ENCODE measurements at regions not wholly inside any gene's neighbourhood (a gene's known extent, or its start where the extent isn't known, plus 50 kb on each side); places are given as distances from the start of the nearest gene placed in this dataset.
"Not testable (repeated sequence)": the region's sequence is repeated elsewhere in the genome, so short reads cannot be mapped to it uniquely, and the experiment has no call there.

- no peak for DNase-seq (ENCODE audit: low spot score)
Observed at GRCh38 chr7:153524070-153524601, 528.1 kb upstream of the DPP6 start.

DNA sequence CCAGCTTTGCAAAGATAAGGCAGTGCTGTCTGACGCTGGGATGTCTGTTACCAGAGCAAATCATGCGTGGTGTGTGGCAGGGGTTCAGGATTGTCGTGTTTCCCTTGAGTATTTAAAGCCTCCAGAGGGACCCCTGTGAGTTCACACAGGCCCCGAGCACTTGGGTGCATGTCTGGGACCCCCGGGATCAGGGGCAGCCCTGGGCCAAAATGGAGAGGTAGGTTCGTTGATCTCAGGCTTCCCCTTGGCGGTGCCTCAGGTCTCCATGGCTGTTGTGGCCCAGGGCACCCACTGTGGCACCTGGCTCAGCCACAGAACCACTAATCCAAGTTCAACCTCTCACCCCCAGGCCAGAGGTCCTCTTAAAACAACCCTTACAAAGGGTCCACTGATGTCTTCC lies 523.1 kb upstream of the DPP6 start:
- no peak for DNase-seq (ENCODE audit: low spot score)

GRCh38 chr7:153529651-153530165 lies 522.5 kb upstream of the DPP6 start:
- DNase-seq (ENCODE audit: low spot score) = no peak

- no peak for DNase-seq (ENCODE audit: low spot score)
Observed at GRCh38 chr7:153530441-153530840, 521.8 kb upstream of the DPP6 start.

GRCh38 chr7:153532326-153532725 lies 519.9 kb upstream of the DPP6 start:
- DNase-seq (ENCODE audit: low spot score) = no peak

- DNase-seq (ENCODE audit: low spot score) = no peak
Observed at GRCh38 chr7:153537271-153537670, 514.9 kb upstream of the DPP6 start.

- no peak for DNase-seq (ENCODE audit: low spot score)
Observed at GRCh38 chr7:153541903-153542302, 510.3 kb upstream of the DPP6 start.

GRCh38 chr7:153543232-153543631 lies 509.0 kb upstream of the DPP6 start:
- no peak for DNase-seq (ENCODE audit: low spot score)

GRCh38 chr7:153550173-153550572 lies 502.0 kb upstream of the DPP6 start:
- DNase-seq (ENCODE audit: low spot score) = no peak

DNA sequence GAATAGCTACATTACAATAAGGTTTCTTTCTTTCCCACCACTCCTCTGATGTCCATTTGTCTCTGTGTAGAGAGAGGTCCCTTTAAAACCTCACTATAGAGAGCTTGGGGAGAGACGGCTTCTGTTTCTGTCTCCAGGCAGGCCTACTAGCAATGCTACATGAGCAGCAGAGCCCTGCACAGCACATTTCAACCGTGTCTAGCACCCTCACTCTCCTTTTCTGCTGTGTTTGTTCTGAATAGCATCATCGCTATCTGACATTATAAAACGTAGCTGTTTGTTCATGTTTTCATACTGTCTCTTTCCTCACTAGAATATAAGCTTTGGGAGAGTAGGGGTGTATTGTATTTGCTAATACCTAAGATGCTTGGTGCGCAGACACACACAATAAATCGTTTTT lies 487.8 kb upstream of the DPP6 start:
- no peak for DNase-seq (ENCODE audit: low spot score)

GRCh38 chr7:153566324-153566723 lies 485.9 kb upstream of the DPP6 start:
- DNase-seq (ENCODE audit: low spot score) = no peak

GRCh38 chr7:153567426-153567825 lies 484.8 kb upstream of the DPP6 start:
- no peak for DNase-seq (ENCODE audit: low spot score)

GRCh38 chr7:153569520-153569919 lies 482.7 kb upstream of the DPP6 start:
- DNase-seq (ENCODE audit: low spot score) = not testable (repeated sequence)

GRCh38 chr7:153576096-153576495 lies 476.1 kb upstream of the DPP6 start:
- DNase-seq (ENCODE audit: low spot score) = no peak

- DNase-seq (ENCODE audit: low spot score) = no peak
Observed at GRCh38 chr7:153581419-153581818, 470.8 kb upstream of the DPP6 start.

DNA sequence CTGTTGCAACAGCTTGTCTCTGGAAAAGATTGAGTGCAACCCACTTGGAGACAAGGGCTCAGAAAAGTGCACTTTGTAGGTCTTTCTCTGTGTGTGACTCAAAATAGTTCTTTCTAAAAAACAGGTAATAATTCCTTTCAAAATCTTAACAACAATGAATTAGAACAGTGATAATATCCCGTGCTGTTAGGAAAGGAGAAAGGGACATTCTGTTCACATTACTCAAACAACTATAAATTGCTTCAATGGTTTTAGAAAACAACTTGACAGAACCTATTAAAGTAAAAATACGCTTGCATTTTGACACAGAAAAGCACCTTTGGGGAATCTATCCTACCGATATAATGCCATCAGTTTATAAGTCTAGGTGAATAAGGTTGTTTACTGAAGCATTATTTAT lies 468.1 kb upstream of the DPP6 start:
- no peak for DNase-seq (ENCODE audit: low spot score)

- no peak for DNase-seq (ENCODE audit: low spot score)
Observed at GRCh38 chr7:153588586-153588985, 463.6 kb upstream of the DPP6 start.

DNA sequence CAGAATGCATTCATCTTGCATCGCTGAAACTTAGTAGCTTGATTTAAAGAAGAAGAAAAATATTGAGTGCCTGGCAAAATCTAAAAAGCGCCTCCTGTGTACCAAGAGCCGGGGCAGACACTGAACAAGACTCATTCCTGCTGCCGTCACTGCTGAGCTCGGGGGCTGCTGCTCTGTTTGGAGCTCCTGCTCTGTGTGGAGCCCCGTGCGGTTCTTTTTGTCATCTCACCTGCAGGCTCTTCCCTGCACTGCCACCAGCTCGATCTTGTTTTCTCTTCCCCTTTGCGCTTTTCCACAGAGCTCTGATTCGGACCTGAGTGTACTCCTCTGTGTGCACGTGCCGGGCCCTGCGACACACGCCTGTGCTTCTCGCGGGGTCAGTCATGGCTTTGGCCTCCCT lies 462.1 kb upstream of the DPP6 start:
- no peak for DNase-seq (ENCODE audit: low spot score)

GRCh38 chr7:153590571-153590970 lies 461.6 kb upstream of the DPP6 start:
- DNase-seq (ENCODE audit: low spot score) = no peak

DNA sequence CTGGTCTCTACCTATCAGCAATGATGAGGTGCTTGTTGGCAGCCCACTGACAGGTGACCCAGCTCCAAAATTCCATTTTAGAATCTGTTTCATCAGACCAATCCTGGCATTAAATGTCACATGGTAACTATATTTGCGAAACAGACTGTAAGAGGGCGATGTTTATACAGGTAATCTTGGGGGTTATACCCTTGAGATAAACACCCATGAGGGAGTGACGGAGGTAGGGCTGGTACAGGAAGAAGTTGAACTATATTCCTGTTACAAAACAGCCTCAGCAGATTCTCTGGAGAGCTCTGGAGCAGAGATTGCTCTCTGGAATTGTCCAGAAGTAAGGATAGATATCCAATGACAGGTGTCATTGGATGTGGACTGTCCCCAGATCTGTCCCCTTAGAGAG lies 444.8 kb upstream of the DPP6 start:
- no peak for DNase-seq (ENCODE audit: low spot score)

GRCh38 chr7:153616711-153617325 lies 435.4 kb upstream of the DPP6 start:
- DNase-seq (ENCODE audit: low spot score) = no peak

DNA sequence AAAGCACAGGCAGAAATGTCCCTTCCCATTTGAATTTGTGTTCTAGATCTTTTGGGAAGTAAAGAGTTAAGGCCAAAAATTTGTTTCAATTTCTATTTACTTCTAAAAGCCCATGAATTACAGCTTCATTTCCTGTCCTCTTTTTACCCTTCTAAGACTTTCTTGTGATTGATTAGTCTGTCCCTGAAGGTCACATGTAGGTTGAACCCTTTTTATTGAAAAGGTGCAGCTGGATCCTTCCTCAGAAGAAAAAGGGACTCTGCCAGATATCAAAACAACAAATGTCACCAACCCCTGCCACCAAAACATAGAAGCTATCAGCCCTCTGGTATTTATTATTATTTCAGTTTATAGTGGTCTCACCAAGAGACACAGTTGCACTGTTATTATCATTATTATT lies 424.9 kb upstream of the DPP6 start:
- DNase-seq (ENCODE audit: low spot score) = no peak

DNA sequence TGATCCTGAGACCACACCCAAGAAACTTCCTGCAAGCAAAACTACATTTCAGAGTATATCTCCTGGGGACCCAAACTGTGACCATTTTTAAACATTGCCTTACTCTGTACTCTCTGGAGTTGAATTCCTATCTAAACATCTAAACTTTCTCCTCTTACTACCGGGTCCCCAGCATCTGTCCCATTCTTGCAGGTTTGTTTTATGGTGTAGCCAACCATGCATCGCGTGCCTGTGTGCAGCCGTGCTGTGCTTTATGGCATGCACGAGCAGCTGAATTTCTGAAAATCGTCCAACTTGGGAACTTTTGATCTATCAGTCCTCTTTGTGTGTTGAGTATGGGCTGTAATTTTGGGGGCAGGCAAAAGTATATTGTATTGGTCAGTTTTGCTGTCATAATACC lies 423.8 kb upstream of the DPP6 start:
- DNase-seq (ENCODE audit: low spot score) = no peak

DNA sequence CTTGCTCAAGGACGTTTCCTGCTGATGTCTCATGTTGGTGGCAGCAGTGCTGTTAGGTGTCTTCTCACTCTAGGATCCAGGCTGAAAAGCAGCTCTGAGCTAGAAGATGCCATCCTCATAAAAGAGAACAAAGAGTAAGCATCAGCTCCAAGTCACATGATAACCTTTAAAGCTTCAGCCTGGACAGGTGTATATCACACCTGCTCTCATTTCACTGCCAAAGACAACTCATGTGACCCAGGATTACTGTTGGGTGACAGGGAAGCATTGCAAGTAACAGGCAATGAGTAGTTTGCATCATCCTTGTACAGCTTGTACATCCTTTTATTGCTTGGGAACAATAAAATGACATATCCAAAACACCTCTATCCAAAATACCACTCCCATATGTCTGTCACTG lies 423.4 kb upstream of the DPP6 start:
- no peak for DNase-seq (ENCODE audit: low spot score)

Measured in AG20443 (cell line).